GM19035 (cell line): ENCODE measurements at regions not wholly inside any gene's neighbourhood (a gene's known extent, or its start where the extent isn't known, plus 50 kb on each side); places are given as distances from the start of the nearest gene placed in this dataset.
"Not testable (repeated sequence)": the region's sequence is repeated elsewhere in the genome, so short reads cannot be mapped to it uniquely, and the experiment has no call there.

Experiments used
- ATAC-seq: cut with Tn5 transposase; IDR thresholded peaks from one replicate; pipeline ENCODE4 v1.9.1; 2021; ENCODE audit not compliant: unreplicated experiment

DNA sequence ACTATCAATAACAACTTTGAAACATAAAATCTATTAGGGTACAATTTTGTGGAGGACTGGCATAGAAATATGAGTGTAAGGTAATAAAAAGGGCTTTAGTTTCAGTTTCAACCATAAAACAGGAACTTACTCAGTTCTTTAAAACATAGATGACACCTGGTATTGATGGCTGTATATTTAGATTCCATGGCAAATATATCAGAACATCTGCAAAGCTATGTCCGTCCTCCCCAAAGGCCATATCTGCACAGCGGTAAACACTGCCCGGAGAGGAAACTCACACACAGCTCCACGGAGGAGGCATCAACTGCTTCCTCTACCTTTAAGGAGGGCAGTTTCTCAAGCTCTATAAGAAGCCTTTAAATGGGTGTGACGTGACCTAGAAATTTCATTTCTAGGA lies 993.3 kb downstream of the BRD1 start:
- ATAC-seq, result no peak

DNA sequence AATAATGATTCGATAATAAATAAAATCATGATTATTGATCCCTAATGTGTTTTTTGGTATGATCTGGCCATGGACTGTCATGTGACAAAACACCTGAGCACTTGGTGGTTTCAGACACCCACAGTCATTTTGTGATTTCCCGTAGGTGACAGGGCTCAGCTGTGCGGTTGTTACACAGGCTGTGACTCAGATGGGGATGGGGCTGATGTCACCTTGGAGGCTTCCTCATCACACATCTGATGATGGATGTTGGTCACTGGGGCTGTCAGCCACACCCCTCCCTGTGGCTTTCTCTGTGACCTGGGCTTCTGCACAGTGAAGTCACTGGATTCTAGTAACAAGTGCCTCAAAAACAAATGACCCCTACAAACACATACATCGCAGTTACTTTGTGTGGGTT lies 995.1 kb downstream of the BRD1 start:
- no peak for ATAC-seq

DNA sequence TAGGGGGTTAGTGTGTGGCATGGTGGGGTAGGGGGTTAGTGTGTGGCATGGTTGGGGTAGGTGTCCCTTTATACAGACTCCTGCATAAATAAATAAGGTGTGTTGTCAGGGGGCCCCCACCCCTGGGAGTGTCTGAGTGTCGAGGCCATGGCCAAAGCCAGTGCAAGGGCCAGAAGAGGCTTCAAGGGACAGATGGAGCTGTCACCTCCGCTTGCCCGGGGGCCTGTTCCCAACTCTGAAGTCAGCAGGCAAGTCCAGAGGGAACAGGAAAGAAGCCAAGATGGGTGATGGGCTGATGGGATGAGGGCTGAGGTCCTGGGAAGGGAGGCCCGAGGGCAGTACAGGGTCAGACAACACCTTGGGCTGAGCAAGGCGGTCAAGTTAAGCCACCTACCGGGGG lies 997.8 kb downstream of the BRD1 start:
- no peak for ATAC-seq

DNA sequence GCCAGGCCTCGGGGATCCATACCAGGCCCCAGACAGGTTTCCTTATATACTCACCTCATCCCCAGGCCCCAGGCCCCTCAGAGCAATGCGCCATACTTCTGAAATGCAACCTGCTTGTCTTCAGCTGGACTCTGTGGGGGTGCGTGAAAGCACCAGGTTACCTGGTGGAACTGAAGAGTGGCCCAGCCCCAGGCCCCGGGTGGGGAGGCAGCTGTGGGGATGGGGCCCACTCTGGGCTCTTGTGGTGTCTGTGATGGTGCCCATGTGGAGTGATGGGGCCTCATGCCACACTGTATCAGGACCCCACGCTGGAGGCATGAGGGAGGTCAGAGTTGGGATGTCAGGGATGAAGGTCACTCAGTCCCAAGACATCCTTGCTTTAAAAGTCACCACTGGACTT lies 999.0 kb downstream of the BRD1 start:
- no peak for ATAC-seq

DNA sequence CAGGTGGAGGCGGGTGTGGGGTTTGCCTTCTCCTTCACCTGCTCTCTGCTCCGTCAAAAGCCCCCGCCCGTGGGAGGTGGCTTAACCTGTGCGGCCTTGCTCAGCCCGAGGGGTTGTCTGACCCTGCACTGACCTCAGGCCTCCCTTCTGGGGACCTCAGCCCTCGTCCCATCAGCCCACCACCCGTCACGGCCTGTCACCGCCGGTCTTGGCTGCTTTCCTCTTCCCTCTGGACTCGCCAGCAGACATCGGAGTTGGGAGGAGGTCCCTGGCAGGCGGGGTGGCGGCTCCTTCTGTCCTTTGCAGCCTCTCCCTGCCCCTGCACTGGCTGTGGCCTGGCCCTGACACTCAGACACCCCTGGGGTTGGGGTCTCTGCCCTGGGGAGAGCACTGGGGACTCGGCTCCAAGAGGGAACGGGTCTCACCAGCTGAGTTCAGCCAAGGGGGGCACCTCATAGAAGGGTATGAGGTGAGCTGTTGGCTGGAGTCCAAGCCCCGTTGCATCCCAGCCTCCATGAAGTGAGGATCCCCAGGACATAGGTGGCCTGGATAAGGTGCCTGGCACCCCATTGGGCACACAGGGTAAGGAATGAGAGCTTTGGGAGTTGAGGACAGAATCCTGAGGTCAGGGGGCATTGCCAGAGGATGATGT lies 999.6 kb downstream of the BRD1 start:
- no peak for ATAC-seq

DNA sequence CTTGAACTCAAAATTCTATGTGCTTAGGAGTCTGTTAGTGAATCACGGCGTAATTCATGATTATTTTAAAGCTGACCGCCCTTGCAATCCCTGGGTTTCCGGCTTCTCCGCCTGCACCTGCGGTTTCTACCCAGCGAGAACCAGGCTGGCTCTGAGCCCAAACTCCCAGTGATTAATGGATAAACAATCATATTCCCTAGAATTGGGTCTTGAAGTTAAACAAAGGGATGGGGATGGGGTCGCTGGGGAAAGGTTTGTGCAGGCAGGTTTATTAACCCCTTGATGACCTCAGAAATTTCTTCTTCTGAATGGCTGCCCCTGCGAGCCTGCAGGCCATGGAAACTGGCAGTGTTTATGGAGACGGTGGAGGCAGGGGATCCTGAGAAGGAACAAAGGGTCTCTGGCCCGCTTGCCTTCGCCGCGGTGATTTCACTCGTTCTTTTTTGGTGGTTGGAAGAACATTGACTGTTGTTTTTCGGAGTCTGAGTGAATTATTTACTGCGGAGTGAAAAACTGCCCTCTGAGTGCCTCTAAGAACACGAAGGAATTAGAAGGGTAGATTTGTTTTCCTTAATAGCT lies 1000.3 kb downstream of the BRD1 start:
- no peak for ATAC-seq

DNA sequence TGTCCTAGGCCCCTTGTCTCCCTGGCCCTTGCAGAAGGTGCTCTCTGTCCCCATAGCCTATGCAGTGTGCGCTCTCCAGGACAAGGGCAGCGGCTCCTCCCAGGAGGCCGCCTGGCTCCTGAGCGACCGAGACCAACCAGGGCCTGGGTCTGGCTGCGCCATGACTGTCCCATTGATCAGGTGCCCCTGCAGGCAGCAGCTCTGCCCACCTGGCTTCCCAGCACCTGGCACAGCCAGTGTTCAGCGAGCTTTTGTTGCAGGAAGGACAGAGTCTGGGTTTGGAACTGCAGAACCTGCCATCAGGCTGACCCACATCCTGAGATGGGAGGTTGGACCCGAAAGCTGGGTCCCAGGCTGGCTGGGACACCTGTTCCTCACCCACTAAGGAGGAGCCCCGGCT lies 1001.1 kb downstream of the BRD1 start:
- no peak for ATAC-seq

DNA sequence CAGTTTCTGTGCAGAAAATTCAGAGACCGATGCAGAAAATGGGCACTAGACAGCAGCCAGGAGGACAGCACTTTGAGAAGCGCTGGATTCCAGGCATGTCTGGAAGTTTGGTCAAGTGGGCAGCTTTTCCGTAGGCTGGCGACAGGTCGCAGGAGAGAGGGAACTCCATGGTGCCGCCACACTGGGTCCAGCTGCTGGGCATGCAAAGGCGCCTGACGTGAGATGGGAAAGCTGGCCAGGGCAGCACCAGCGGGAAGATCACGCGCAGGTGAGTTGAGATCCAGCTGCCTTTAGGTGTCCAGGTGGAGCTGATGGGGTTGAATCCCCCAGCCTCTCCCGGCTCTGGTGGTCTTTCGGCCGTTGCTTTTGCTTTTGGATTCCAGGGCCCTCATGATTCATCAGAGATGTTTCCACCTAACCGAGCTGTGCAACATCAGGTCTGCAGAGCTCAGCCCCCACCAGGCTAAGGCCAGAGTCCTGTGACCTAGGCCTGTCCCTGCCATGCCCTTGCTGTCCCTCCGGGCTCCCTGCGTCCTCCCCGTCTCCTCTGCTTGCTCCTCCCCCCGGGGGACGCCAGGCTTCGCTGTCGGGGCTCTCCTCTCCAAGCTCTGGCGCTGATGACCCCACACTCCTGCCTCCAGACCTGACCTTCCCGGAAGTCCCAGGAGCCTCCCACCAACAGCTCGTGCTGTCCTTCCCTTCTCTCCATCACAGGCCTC lies 1001.7 kb downstream of the BRD1 start:
- ATAC-seq, result no peak

DNA sequence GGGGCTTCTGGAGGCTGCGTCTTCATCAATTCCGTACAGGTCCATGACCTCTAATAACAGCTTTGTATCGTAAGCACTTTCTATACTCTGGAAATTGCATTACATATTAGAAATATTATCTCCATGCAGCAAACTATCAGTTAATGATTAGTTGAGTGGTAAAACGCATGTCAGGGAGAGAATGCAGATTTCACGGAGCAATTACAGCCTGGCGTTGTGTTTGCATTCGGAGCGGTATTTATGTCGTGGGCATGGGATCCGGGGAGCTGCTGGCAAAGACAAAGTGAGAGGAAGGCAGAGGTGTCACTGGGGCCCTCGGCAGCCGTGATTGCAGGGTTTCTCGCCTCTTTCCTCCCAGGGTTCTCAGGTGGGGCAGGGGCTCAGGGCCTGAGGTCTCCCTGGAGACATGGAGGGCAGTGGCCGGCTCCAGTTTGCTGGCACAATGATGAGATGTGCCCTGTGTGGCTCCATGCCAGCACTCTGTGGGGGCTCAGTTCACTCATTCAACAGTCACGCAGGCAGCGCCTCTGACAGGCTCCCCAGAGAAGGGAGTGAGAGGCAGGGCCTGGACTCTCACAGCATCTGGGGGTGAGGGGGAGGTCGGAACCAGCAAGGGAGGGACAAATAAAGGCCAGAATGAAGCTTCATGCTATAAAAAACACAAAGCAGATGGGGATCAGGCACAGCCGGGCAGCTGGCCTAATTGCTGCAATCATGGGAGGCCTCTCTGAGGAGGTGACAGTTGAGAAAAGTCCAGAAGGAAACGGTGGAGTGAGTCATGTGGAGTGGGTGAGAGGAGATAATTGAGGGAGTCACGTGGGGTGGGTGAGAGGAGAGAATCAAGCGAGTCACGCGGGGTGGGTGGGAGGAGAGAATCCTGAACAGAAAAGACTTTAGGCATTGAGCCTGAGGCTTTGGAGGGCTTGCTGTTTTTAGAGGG lies 1002.7 kb downstream of the BRD1 start:
- ATAC-seq, result no peak

DNA sequence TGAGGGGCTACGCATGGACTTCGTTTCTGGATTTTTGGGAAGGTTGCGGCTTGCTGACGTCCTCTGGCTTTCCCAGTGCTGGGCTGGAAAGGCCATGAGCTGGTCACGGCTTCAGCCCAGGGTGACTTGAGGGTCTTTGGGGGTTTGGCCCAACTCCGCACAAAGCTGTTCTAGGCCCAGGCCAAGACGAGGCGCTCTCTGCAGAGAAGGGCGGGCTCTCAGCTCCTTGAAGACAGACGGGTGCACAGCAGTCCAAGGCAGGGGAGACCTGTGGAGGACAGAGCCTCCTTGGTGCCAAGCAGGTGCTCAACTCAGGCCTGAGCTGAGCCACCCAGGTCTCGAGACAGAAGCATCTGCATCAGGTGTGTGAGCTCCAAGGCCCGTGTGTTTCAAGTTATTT lies 1003.7 kb downstream of the BRD1 start:
- ATAC-seq, result no peak

DNA sequence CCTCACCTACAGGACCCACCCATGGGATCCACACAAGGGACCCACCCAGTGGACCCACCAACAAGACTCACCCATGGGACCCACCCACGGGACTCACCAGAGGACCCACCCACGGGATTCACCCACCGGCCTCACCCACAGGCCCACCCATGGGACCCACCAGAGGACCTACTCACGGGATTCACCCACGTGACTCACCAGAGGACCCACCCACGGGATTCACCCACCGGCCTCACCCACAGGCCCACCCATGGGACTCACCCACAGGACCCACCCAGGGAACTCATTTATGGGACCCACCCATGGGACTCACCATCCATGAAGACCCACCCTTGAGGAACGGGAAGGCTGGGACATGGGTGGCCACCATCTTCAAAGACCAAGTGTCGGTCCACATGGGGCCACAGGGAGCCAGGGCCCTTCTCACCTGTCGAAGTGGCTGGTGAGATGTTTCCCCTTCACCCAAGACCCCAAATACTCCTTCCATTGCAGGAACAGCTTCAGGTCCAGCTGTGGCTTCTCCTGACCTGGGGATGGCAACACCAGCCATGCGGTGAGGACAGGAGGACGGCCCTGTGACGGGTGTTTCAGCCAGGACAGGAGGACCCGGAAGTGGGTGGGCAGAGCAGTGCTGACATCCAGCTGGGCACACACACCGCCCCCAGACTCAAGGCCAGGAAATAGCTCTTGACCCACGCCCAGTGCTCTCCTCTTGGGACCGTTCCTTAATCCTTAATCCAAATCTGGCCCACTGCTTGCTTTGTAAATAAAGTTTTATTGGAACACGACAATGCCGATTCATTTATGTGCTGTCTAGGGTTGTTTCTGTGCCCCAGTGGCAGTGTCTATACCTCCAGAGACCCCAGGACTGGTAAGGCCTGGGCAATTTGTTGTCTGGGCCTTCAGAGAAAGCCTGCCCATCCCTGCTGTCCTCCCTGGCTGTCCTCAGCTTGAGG lies 1005.1 kb downstream of the BRD1 start:
- ATAC-seq, result no peak

DNA sequence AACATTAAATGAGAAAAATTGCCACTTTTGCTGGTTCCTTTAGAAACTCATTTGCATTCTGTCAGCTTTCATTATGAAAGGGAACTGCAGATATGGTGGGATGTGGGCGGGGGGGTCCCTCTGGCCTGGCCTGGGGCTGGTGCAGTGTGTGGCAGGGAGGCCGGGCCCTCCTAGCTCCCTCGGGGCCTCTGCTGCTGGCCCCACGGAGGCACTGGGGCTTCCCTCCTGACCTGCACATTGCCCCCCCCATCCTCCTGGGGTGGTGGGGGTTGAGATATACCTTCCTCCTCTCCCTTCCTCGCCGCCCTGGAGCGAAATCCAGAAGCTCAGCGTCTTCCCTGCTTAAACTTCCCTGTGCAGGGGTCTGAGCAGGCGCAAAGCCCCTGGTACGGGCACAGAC lies 1005.9 kb downstream of the BRD1 start:
- no peak for ATAC-seq

DNA sequence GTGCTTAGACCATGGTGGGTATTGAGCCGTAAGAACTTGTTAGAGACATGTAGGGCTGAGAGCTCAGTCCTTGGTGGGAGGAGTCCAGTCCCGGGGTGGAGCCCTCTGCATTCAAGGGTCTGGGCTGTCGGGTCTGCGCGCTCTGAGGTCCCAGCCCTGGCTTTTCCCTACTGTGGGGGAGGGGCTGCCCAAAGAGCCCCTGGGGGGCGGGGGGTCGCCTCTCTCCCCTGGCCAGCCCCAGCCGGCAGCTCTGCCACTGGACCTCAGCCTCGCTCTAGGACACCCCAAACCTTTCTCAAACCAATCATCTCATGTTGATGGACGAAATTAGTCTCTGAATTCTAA lies 1006.4 kb downstream of the BRD1 start:
- ATAC-seq, result no peak

DNA sequence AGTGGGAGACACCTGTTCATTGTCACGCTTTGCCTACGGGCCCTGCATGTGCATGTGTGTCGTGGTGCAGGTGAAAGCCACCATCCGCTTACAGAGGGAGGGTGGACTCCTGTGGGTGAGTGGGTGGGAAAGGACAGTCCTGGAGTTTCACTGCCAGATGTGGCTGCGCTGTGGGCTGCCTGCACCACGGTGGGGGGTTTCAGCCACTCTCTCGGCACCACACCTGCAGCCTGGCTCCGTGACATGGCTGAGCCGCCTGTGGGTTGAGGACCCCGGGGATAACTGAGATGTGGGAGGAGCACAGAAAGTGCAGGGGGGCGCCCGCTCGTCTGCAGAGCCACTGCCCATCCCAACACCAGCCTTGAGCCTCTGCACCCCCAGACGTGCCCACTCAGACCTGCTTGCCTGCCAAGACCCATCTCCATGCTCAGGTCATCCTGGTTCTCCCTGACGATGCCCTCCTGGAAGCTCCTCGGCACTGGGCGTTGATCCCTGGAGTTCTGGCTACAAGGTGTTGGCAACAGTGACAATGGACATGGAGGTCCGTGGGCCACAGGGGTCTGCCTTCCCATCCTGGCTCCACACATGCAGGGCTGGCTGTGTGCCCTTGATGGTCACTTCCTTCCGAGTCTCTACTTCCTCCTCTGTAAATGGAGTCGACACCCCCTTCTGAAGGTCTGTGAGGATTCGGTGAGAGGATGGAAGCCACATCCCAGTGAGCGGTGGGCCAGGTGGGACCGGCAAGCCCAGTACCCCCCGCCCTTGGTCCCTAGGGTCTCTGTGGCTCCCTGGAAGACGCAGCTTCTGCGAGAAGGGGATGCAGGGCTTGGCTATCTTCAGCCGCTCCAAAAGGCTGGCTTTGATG lies 1007.0 kb downstream of the BRD1 start:
- no peak for ATAC-seq

DNA sequence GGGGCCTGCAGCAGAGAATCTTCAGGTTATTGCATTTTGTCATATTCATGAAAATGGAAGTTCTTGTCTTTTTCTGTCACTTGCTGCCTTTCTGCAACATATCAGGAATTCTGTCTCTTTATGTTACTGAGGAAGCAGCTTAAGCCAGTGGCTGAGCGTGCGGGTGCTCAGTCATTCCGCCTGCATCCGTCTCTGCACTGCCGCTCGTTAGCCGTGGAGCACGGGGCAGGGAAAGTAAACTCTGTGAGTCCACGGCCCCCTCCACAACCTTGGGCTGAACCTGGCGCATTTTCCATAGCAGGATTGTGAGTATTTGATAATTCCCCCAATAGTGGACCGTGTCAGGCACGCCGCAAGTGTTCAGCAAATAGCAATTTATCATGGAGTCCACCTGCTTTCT lies 1007.7 kb downstream of the BRD1 start:
- no peak for ATAC-seq

DNA sequence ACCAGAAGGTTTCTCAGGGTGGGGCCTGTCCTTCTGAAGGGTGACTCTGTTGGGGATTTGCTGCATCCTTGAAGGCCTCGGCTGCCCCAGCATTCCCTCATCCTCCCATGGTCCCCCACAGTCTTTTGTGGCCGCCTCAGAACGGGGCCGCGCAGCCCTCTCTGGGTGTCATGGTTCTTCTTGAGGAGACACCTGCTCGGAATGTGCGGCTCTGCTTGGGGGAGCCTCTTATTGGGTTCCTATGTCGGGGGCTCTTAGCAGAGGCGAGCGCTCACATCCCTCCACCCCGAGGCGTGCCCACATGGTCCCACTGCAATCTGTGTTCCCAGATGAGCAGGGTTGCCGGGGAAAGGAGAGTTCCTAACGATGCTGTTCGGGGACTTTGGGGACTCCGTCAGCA lies 1008.4 kb downstream of the BRD1 start:
- no peak for ATAC-seq

DNA sequence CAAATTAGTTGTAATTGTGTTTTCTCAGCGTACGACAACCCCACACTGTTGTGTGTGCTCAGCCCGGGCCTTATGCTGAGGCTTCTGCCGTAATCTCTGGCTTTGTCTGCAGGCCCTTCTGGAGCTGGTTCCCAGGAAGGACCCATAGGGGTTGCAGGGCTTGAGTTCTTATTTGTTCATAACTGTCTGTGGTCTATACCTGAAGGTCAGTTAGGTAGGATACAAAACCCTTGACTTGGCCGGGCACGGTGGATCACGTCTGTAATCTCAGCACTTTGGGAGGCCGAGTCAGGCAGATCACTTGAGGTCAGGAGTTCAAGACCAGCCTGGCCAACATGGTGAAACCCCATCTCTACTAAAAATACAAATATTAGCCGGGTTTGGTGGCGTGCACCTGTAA lies 1010.2 kb downstream of the BRD1 start:
- ATAC-seq, result not testable (repeated sequence)

DNA sequence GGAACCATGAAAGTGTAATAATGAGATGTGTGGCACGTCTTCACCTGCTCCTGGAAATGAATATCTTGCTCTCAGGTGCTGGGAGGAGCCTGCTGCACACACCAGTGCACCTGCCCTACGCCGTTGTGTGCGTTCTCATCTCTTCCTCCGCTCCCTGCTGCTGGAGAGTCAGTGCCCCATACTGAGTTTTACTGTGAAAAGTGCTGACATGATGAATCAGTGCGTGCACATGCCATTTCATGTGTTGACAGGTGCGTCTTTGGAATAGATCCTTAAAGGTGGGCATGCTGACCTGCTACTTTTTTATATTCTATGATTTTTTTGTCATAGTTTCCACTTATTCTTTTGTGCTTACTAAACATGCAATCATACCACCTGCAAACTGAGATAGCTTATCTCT lies 1015.8 kb downstream of the BRD1 start:
- no peak for ATAC-seq
